SHP77 treated with DMSO at 0.1 percent for 48 hours (cell line): ENCODE measurements at regions not wholly inside any gene's neighbourhood (a gene's known extent, or its start where the extent isn't known, plus 50 kb on each side); places are given as distances from the start of the nearest gene placed in this dataset.
A peak's percentile ranks its signal among the peaks of the same experiment; 100 is the strongest.

ENCODE experiments used
- DNase-seq: peaks from one replicate; lab custom pipeline; 2025; lab: John Stamatoyannopoulos, UW

DNA sequence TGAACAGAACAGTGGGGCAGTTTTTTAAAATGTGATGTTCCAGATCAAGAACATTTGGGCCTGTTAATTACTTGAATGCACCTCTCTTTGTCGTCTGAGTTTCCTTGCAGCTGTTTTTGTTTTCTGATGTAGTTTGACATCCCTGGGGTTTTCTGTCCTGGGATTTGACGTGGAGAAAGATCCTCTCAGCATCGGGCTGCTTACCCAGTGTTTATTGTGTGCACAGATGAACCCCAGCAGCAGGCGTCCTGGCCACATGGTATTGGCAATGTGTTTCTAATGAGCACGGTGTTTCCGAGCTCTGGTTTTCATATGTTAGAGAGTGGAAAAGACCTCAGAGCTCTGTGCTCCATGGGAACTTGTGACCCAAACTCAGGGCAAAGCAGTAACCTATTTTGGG is 191.1 kb upstream of the IRX3 start:
- DNase-seq = no peak

DNA sequence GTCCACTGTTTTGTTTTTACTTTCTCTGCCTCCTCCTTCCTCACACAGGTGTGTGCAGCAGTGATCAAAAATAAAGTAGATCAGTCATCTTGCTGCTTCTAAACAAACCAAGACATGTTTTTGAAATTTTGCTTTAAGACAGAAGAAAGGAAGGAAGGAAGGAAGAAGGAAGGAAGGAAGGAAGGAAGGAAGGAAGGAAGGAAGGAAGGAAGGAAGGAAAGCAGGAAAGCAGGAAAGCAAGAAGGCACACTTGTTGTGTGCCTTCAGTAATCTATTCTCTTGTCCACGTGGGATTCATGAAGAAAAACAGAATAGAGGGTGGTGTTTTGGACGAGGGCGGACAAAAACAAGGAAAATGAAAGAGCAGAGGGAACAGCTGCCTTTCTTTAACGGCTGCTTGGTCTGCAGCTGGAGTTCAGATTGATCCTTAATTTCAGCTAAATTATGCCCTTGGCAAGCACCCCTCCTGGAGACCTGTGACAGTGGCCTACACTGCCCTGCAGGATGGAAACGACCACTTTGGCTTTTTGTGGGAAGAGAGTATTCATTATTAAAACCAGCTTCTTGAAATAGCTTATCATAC is 188.5 kb upstream of the IRX3 start:
- no peak for DNase-seq

DNA sequence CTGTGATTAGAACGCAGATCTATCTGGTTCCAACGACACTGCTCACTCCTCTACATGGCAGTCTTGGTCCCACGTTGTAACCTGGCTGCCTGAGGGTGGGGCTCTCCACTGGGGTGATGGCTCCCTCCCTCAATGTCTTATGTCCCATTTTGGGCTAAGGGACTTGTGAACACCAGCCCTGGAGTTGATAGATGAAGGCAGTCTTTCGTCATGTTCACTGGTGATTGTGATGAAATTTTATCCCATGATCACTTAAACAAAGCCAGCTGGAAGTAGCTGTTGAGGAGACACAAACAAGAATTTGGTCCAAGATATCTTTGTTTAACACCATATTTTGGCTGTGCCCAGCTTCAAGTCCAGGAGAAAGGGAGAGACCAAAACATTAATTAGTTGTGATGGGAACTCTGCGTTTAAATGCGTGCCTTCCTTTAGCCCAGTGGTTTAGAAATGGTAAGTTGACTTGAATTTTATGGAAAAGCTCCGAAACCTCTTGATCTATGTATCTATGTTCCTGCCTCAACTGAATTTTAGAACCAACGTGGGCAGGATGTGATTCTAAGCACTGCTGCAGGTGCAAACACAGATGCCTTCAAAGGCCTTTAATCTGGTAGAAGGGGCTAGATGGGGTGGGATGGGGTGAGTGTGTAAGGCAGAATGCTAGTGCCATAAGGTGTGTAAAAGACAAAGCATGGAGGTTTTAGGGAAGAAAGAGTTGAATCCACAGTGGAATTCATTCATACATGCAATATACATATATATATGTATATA is 186.8 kb upstream of the IRX3 start:
- DNase-seq = no peak

DNA sequence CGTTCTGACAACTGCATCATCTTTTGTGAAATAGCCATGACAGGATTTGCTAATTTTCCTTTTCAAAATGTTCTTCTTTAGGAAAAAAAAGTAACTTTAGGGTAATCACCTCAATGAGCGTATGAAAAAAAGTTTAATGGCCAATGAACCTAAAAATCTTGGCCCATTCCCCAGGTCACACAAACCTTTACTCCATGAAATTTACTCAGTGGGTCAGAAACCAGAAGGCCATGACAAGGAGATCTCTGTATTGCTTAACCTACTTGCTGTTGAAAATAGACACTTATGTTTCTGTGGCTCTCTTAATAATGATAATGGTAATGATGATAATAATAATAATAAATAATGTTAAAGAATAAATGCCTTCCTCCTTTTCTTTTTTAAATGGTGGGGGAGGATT is 180.8 kb upstream of the IRX3 start:
- no peak for DNase-seq

DNA sequence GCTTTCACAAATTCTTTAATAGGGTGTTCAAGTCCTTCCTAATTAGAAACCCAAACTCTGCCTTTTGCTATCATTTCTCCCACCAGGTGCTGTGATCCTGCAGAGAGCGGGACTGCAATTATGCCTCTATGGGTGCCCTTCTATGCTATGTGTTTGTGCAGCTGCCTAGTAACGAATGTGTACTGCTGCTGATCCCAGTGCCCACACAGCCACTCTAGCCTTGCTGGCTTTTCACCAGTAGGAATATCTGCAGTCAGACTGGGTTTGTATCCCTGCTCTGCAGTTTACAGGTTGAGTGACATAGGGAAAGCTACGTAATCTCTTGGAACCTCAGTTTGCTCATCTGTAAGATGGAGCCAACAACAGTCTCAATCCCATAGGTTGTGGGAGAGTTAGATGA is 179.6 kb upstream of the IRX3 start:
- peak; percentile 84 for DNase-seq

DNA sequence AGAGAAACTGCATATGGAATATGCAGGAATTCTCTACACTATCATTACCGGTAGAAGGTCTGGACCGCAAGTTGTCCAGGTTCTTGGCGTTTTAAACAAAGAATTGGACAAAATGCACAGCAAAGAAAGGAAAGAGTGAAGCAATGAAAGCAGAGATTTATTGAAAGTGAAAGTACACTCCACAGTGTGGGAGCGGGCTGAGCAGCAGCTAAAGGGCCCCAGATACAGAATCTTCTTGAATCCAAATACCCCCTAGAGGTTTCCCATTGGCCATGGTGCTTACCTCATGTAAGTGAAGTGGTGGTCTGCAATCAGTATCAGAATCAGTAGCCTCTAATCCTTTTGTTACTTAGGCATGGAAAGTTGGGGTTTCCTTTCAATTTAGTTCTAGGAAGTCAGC is 178.5 kb upstream of the IRX3 start:
- DNase-seq = no peak

DNA sequence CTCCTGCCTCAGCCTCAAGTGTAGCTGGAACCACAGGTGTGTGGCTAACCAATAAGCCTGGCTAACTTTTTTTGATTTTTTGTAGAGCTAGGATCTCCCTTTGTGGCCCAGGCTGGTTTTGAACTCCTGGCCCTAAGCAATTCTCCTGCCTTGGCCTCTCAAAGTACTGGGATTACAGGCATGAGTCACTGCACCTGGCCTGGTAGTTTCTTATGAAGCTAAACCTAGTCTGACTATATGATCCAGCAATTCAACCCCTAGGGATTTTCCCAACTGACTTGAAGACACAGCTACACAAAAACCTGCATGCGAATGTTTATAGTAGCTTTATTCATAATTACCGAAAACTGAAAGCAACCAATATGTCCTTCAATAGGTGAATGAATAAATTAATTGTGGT is 176.2 kb upstream of the IRX3 start:
- DNase-seq = no peak

DNA sequence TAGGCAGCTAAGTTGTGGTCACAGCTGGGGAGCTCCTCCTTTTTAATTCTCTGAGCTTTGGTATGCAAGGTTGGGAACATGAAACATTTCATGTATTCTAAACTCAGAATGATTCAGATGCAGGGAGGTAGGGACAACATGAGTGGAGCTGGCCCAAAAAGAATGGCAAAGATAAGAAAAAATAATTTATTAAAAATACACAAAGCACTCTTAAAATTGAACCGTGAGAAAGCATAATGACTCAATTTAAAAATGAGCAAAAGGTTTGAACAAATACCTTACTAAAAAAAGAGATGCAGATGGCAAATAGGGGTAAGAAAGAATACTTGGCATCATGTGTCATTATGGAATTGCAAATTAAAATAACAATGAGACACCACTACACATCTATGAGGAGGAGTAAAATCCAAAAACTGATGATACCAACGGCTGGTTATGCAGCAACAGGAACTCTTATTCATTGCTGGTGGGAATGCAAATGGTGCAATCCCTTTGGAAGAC is 175.6 kb upstream of the IRX3 start:
- DNase-seq = no peak

DNA sequence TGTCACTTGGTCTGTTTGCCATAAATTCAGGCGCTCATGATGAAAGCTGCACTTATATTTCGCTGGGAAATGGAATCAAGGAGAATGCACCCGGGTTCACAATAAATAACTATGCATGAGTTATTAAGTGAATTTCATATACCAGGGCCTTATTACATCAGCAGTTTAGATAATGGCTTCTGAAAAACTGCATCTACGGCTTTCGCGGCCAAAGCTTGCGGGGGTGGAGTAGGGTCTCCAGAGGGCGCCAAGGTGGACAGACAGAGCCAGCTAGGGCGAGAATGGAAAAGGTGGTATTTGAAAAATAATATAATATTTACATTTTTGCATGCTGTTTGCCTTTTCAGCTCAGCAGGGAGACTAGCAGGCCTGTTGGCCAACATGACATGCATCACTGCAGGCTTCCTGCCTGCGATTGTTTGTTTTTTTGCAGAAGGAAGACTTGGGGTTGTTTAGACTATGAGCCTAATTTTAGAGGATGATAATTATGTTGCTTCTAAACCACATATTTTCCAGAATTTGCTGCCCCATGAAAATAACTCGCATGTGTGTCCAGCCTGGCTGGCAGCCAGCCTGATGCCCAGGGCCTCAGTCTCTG is 173.8 kb upstream of the IRX3 start:
- DNase-seq = no peak

DNA sequence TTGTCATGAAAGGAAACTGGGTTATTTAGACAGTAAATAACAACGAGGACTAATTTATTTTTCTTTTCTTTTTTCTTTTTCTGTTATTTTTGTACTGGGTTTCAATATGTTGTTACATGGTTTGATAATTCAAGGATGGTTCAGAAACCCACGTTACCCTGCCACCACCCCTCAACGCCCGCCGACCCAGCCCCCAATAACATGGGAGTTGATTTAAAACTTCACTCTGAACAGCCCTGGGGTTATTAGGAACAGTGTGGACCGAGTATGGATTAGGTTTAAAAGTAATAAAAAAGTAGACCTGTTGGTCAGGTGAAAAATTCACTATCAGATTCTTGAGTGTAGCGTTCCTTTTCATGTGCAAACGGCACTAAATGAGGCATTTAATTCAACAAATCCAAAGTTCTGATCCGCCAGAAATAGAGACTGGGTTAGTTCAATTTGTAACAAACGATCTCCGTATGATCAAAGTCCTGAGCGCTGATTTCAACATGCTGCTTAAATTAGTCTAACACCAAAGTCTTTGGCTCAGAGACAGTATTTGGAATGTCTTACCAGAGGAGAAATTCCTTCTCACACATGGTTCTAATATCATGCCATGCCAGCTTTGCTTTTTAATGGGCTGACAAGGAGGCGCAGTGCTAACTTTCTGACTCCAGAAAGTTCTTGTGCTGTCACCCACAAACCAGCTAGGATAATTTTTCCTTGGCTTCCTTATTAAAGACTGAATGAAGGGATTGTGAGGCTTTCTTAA is 173.1 kb upstream of the IRX3 start:
- no peak for DNase-seq

DNA sequence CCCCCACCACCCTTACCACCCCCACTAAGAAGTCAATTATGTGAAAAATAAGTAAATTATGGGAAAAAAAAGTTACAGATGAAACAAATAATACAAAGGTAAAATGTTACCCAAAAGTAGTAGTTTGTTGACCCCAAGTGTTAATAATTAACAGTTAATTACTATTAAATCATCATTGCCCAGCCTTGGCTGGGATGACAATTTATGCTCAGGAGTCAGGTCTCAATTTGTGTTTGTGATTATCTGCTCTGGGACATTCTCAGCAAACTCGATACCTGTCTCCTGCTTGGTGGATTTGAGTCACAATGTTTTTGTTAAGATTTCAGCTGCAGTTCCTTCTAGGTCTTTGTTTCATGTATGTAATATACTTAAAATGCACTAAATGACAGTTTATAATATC is 172.3 kb upstream of the IRX3 start:
- DNase-seq = no peak

DNA sequence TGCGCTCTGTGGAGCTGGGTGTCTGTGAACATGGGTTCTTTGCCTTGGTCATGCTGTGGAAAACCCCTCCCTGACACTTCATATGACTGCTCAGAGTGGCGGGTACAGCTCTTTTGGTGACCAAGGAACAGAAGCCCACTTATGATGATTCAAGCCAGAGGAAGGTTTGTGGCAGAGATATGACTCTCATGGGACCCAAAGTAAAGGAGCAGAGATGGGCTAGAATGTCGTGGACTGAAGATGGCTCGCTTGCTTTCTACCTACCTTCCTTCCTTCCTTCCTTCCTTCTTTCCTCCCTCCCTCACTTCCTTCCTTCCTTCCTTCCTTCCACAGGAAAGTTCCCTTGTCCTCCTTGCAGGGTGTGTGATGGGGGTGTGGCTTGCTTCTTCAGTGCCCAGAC is 169.7 kb upstream of the IRX3 start:
- DNase-seq = no peak

DNA sequence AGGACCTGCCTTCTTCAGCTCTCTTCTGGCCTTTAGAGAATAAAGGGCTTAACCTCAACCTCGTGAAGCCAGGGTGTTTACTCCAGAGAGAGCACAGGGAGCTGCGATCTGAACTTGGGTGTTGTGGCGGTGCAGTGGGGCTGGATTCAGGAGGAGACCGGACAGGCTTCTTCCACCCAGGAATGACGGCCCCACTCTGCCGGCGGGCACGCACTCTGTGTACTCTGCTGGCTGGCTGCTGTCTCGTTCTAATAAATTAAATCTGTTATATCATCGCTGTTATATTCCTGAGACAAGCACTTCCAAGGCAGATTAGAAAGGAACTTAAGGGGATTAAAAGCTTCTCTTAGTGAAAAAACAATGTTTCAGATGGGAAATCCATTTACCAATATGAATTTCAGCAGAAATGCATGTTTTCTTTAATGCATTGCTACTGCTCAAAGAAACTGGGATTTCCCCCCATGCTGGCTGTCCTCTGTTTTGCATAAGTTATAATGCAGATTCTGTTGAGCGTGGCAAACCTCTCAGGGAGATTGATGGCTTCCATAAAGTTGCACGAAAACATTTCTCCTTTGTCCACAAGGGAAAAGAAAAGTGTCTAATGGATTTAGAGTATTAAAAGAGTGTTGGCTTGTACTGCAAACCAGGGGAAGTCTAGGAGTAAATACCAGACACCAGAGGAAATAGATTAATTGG is 168.6 kb upstream of the IRX3 start:
- DNase-seq = no peak

DNA sequence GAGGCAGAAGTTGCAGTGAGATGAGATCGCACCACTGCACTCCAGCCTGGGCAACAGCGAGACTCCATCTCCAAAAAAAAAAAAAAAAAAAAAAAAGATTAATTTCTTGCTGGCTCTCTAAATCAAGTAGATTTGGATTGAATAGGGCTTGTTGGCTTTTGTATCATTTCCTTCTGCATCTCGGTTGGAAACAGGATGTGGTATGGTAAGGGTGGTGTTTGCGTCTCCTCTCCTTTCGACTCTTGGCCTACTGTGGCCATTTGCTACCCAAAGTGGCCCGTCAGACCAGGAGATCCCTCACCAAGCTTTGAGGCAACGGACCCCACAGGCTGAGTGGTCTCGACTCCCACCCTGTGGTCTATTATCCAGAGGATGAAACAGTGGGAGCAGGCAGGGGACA is 168.0 kb upstream of the IRX3 start:
- no peak for DNase-seq

DNA sequence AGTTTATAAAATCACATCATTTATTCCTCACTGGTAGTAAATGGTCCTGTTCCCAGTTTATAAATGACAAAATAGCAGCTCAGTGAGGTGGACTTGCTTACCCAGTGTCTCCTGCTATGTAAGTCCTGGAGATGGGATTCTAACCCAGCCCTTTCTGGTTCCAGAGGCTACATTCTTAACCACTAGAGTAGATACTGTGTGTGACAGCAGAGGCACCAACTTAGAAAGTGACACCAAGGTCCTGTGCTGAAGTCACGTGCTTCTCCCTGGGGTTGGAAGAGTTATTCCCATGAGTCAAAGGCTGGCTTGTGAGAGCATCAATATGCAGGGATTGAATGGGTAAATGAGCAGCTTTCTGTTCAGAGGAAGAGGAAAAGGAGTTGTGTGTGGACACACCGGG is 167.3 kb upstream of the IRX3 start:
- no peak for DNase-seq

DNA sequence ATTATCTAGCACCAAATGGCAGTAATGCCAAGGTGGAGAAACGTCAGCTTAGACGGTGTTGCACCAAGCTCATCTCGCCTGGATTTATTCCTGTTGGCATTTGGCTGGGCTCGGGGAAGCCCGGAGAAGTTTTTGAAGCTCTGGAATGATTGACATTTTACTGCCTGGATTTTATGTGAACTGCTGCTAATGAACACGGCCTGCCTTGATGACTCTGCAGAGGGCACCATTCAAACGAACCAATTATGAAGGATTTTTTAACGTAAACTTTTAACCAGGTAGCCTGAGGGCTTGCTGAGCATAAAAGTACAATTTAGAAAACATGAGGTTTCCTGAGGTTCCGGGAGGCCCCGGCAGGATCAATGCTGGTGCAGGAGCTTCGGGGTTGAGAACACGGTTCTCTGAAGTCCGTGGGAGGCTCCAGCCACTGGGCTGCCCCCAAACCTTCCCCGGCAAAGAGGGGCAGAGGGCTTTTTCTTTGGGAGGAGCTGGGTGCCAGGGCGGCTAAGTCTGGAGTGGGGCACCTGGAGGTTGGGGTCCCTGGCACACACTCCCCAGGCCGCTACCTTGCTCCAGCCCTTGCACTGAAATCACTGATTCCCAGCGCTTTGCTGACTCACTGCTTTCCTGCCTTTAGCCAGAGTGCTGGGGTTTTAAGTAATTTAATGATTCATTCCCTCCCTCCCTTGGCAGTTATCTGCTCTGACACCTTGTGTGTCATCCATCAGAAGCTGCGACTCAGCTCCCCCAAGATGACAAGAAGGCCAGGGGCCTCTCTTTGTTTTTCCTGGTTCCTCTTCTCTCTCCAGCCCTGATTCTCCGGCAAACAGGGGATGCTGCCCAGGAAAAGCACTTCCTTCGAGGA is 161.2 kb upstream of the IRX3 start:
- DNase-seq = no peak

DNA sequence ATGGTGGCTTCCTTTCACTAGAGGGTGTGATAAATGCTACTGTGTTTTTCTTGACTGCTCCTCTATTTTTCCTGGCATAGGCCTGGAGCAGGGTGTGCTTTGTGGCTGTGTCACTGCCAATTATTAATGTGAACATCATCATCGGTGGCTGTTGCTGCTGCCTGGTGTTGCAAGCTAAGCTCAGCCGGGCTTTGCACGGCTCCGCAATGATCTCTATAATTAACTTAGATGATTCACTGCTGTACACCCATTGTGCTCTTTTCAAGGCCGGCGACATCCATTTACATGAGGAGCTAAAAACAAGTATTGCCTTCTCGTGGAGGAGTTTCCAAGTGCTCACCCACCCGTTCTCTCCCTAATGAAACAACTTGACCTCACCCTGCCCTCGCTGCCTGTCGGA is 160.1 kb upstream of the IRX3 start:
- no peak for DNase-seq

DNA sequence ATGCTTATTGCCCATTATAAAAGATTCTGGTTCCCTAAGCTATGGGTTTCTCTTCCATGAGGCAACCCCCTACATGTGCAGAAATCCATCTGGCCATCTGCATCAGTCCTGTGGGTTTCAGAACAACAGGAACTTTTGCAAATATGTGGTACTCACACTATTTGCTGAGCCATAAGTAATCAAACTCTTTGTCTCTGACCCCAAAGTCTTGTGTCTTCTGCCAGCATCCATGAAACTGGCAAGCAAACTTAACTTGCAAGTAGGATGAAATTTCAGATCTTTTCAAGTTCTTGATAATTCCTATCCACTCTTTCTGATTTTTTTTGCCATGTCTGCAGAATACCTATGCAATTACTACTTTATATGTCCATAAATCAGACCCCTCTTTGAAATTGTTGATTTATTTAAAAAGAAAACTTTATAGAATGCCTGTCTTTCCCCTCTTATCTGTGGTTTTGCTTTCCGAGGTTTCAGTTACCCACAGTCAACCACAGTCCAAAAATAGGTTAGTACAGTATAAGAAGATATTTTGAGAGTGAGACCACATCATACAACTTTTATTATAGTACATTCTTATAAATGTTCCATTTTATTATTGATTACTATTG is 158.4 kb upstream of the IRX3 start:
- DNase-seq = no peak

DNA sequence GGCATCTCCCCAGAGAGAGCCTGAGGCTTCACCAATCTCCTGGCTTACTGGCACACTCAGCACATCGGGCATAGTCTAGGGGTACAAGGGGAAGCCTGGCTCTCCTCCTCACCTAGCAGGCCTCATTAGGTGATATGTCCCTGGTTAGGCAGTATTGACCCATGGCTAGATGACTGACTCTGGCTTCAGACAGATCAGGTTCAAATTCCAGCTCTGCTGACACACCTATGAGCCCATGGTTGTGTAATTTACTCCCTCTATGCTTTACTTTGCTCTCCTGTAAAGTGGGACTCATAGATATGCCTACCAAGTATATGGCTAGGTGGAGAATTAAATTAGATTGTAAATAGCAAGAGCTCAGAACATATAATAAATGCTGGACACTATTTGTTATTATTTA is 157.3 kb upstream of the IRX3 start:
- DNase-seq = no peak

DNA sequence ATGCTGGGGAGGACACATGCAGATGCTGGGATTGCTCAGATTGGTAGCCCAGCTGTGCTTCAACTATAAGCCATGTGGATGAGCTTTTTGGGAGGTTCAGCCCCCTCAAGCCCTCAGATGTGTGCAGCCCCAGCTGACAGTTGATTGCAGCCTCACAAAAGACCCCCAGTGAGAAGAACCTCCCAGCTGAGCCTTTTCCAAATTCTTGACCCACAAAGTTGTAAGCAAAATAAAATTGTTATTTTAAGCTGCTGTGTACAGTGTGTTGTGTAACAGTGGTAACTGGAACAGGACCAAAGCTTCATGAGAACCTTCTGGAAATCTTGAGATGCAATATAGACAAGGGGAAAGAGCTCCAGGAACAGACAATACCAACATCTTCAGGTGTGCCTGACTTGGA is 156.8 kb upstream of the IRX3 start:
- DNase-seq = no peak

DNA sequence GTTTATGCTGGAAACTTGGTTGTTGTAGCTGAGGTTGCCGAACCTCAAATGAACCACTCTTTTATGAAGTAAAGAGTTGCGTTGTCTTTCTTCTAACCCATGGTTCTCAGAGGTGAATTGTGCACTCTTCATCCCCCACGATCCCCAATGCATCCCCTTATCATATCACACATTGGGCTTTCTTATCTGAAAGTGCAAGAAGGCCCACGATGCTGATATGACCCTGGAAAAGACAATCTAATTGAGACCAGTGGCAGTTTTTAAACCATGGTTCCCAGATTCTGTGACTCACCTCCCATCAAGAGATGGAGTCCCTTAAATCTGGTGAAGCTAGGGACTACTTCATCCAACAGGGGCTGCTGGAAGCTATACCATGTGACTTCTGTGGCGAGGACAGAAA is 156.3 kb upstream of the IRX3 start:
- no peak for DNase-seq
